MM.1S (cell line): ENCODE measurements at regions not wholly inside any gene's neighbourhood (a gene's known extent, or its start where the extent isn't known, plus 50 kb on each side); places are given as distances from the start of the nearest gene placed in this dataset.

ENCODE experiments used
- CTCF ChIP-seq: fragments of 300-600 bp; sonication (generic); IDR thresholded peaks from 2 replicates; pipeline ENCODE4 v1.5.1; 2016; ENCODE audit warnings: antibody characterized with exemption, low read length, mixed read lengths
- EZH2 ChIP-seq: fragments of 300-600 bp; sonication (generic); optimal IDR thresholded peaks from 2 replicates; pipeline ENCODE3; 2017; ENCODE audit warnings: low read depth, mild to moderate bottlenecking, antibody characterized with exemption, low read length, mixed read lengths

- no peak for TF ChIP-seq CTCF
- TF ChIP-seq EZH2: no peak
Observed at GRCh38 chr5:165894916-165895315, 2389.5 kb downstream of the MAT2B start.
